PC-9 (cell line): ENCODE measurements at regions not wholly inside any gene's neighbourhood (a gene's known extent, or its start where the extent isn't known, plus 50 kb on each side); places are given as distances from the start of the nearest gene placed in this dataset.

Source experiments
- BruUV-seq: library from RNA; stranded (reverse); fragments of 400-500 nt; replicated peaks from 2 replicates; lab custom pipeline; 2021; lab: Mats Ljungman, UMichigan
- CTCF ChIA-PET: fragments of 300-600 bp; sonication (Branson Sonifier 250); formaldehyde crosslinking; loops from one replicate; lab custom pipeline; 2022; ENCODE audit warnings: antibody characterized with exemption; lab: Charles Lee
- POLR2A ChIA-PET: fragments of 300-600 bp; sonication (Branson Sonifier 250); formaldehyde crosslinking; loops from one replicate; lab custom pipeline; 2022; ENCODE audit warnings: antibody characterized with exemption; ENCODE audit not compliant: unreplicated experiment; lab: Charles Lee
- DNase-seq, 2 experiments: peaks; one replicate each; pipeline versions ENCODE4 v3.0.0 to v3.0.0-alpha.2; 2015 to 2022; ENCODE audit warnings: mixed read lengths in 1 of 2
- H2AFZ ChIP-seq: fragments of 200-600 bp; sonication (generic); 2 replicates; pipeline ENCODE4 v1.8.1; 2017; ENCODE audit warnings: antibody characterized with exemption
- H3F3A ChIP-seq: fragments of 200-600 bp; sonication (generic); 2 replicates; pipeline ENCODE4 v1.8.1; 2017; ENCODE audit warnings: antibody characterized with exemption, mild to moderate bottlenecking, low read depth; ENCODE audit not compliant: insufficient read depth
- H3K27ac ChIP-seq: fragments of 200-600 bp; sonication (generic); 2 replicates; pipeline ENCODE4 v1.6.1; 2016; ENCODE audit warnings: mixed run types
- H3K27me3 ChIP-seq: fragments of 200-600 bp; sonication (generic); 2 replicates; pipeline ENCODE4 v1.6.1; 2016; ENCODE audit warnings: low read depth, mixed run types; ENCODE audit not compliant: insufficient read depth
- H3K36me3 ChIP-seq: fragments of 200-600 bp; sonication (generic); 2 replicates; pipeline ENCODE4 v1.6.1; 2016; ENCODE audit warnings: low read depth, mixed run types
- H3K4me1 ChIP-seq: fragments of 200-600 bp; sonication (generic); replicated peaks from 2 replicates; pipeline ENCODE4 v1.6.1; 2016; ENCODE audit warnings: mixed run types; ENCODE audit not compliant: insufficient read depth
- H3K4me2 ChIP-seq: fragments of 200-600 bp; sonication (generic); 2 replicates; pipeline ENCODE4 v1.6.1; 2017; ENCODE audit warnings: mixed run types
- H3K4me3 ChIP-seq: fragments of 200-600 bp; sonication (generic); 2 replicates; pipeline ENCODE4 v1.6.1; 2016; ENCODE audit warnings: mixed run types
- H3K79me2 ChIP-seq: fragments of 200-600 bp; sonication (generic); 2 replicates; pipeline ENCODE4 v1.6.1; 2017; ENCODE audit warnings: low read depth, mixed run types
- H3K9me2 ChIP-seq: fragments of 200-600 bp; sonication (generic); 2 replicates; pipeline ENCODE4 v1.8.1; 2017; ENCODE audit warnings: mild to moderate bottlenecking; ENCODE audit not compliant: insufficient read depth
- H3K9me3 ChIP-seq: fragments of 200-600 bp; sonication (generic); 2 replicates; pipeline ENCODE4 v1.8.1; 2016; ENCODE audit warnings: low read depth; ENCODE audit not compliant: insufficient read depth
- H4K20me1 ChIP-seq: fragments of 200-600 bp; sonication (generic); 2 replicates; pipeline ENCODE4 v1.8.1; 2017; ENCODE audit not compliant: insufficient read depth
- CTCF ChIP-seq: fragments of 200-600 bp; sonication (generic); conservative IDR thresholded peaks from 2 replicates; pipeline ENCODE4 v1.6.1; 2017; ENCODE audit warnings: mixed run types, antibody characterized with exemption, mild to moderate bottlenecking, moderate library complexity
- EZH2 ChIP-seq: fragments of 200-600 bp; sonication (generic); IDR thresholded peaks from 2 replicates; pipeline ENCODE4 v1.8.0; 2017; ENCODE audit warnings: antibody characterized with exemption, low read depth
- intact Hi-C: fragments of 100-400 bp; cut with micrococcal nuclease; formaldehyde crosslinking; loops from one replicate; pipeline ENCODE4 v1.10.0; 2022; ENCODE audit not compliant: unreplicated experiment

- DNase-seq, result no peak
- no peaks in the 10 kb centered on the region for H3K9me2 ChIP-seq
- BruUV-seq, result no TSS peak
- H3K79me2 ChIP-seq, result no peaks in the 10 kb centered on the region
- CTCF ChIA-PET, result no interaction called here
- H3K9me3 ChIP-seq, result no peaks in the 10 kb centered on the region
- no peak overlapping the region for H3K4me3 ChIP-seq
- H3K4me1 ChIP-seq, result no peaks in the 10 kb centered on the region
- POLR2A ChIA-PET, result no interaction called here
- no peaks in the 10 kb centered on the region for H3K27me3 ChIP-seq
- TF ChIP-seq CTCF, result no peak
- TF ChIP-seq EZH2, result no peak
- no peaks in the 10 kb centered on the region for H4K20me1 ChIP-seq
- intact Hi-C loops, result no loop called here
- H3K4me2 ChIP-seq, result no peak overlapping the region
- no peak overlapping the region for H3K27ac ChIP-seq
- no peak overlapping the region for H2AFZ ChIP-seq
- H3F3A ChIP-seq, result no peaks in the 10 kb centered on the region
- H3K36me3 ChIP-seq, result no peaks in the 10 kb centered on the region
These were observed 985.1 kb downstream of the DSC3 start for GRCh38 chr18:30057398-30057797.

- H3F3A ChIP-seq, result no peaks in the 10 kb centered on the region
- H3K79me2 ChIP-seq, result no peaks in the 10 kb centered on the region
- ChIA-PET CTCF (no interaction called here), POLR2A (no interaction called here)
- no peaks in the 10 kb centered on the region for H3K9me2 ChIP-seq
- no peak overlapping the region for H3K4me2 ChIP-seq
- no peaks in the 10 kb centered on the region for H3K27me3 ChIP-seq
- no peaks in the 10 kb centered on the region for H3K36me3 ChIP-seq
- DNase-seq, result no peak
- no TSS peak for BruUV-seq
- no peaks in the 10 kb centered on the region for H3K9me3 ChIP-seq
- no peak for TF ChIP-seq EZH2
- no peak for TF ChIP-seq CTCF
- H3K4me1 ChIP-seq, result no peaks in the 10 kb centered on the region
- no peak overlapping the region for H2AFZ ChIP-seq
- H3K4me3 ChIP-seq, result no peak overlapping the region
- H3K27ac ChIP-seq, result no peak overlapping the region
- intact Hi-C loops, result no loop called here
- no peaks in the 10 kb centered on the region for H4K20me1 ChIP-seq
These were observed 986.0 kb downstream of the DSC3 start for GRCh38 chr18:30056528-30056927.

GRCh38 chr18:30044496-30044895, 998.0 kb downstream of the DSC3 start:
- Histone ChIP-seq H3K27me3 (no peaks in the 10 kb centered on the region), H3K4me3 (no peak overlapping the region), H3K27ac (no peak overlapping the region), H3K4me2 (no peak overlapping the region), H3K9me3 (no peaks in the 10 kb centered on the region), H3F3A (no peaks in the 10 kb centered on the region), H3K79me2 (no peaks in the 10 kb centered on the region), H3K9me2 (no peaks in the 10 kb centered on the region), H3K36me3 (no peaks in the 10 kb centered on the region), H4K20me1 (no peaks in the 10 kb centered on the region), H2AFZ (no peak overlapping the region), H3K4me1 (no peaks in the 10 kb centered on the region)
- CTCF ChIA-PET, result no interaction called here
- DNase-seq, result peak in 1 of 2 experiments; percentile 47
- POLR2A ChIA-PET, result no interaction called here
- intact Hi-C loops, result no loop called here
- BruUV-seq, result no TSS peak
- TF ChIP-seq EZH2, result no peak
- no peak for TF ChIP-seq CTCF
